Rectal smooth muscle tissue (tissue), 1 donor: ENCODE measurements at regions not wholly inside any gene's neighbourhood (a gene's known extent, or its start where the extent isn't known, plus 50 kb on each side); places are given as distances from the start of the nearest gene placed in this dataset.
"Not testable (repeated sequence)": the region's sequence is repeated elsewhere in the genome, so short reads cannot be mapped to it uniquely, and the experiment has no call there.

ENCODE experiments used
- H3K27ac ChIP-seq: one replicate; pipeline ENCODE4 v1.7.0; 2013; ENCODE audit warnings: low read depth, low read length, inconsistent platforms
- H3K27me3 ChIP-seq: one replicate; pipeline ENCODE4 v1.7.0; 2013; ENCODE audit warnings: low read length; ENCODE audit not compliant: control insufficient read depth, insufficient read depth
- H3K36me3 ChIP-seq: one replicate; pipeline ENCODE4 v1.7.0; 2013; ENCODE audit warnings: low read length; ENCODE audit not compliant: control insufficient read depth, insufficient read depth
- H3K4me1 ChIP-seq: one replicate; pipeline ENCODE4 v1.7.0; 2013; ENCODE audit warnings: low read length; ENCODE audit not compliant: control insufficient read depth, insufficient read depth
- H3K4me3 ChIP-seq: one replicate; pipeline ENCODE4 v1.7.0; 2013; ENCODE audit warnings: low read length
- H3K9ac ChIP-seq: one replicate; pipeline ENCODE4 v1.7.0; 2013; ENCODE audit warnings: low read length

GRCh38 chr12:88351146-88351545 lies 209.0 kb downstream of the TMTC3 start:
- H3K27me3 ChIP-seq = no peaks in the 10 kb centered on the region

GRCh38 chr12:88354691-88355090 lies 212.6 kb downstream of the TMTC3 start:
- Histone ChIP-seq H3K36me3 (no peaks in the 10 kb centered on the region), H3K4me1 (no peaks in the 10 kb centered on the region), H3K27me3 (no peaks in the 10 kb centered on the region), H3K27ac (no peak overlapping the region), H3K9ac (no peak overlapping the region), H3K4me3 (no peak overlapping the region)

More at GRCh38 chr12:88351146-88351545, 209.0 kb downstream of the TMTC3 start:
- no peak overlapping the region for H3K9ac ChIP-seq
- no peaks in the 10 kb centered on the region for H3K36me3 ChIP-seq
- no peak overlapping the region for H3K4me3 ChIP-seq
- no peak overlapping the region for H3K27ac ChIP-seq
- H3K4me1 ChIP-seq = no peaks in the 10 kb centered on the region

- H3K27ac ChIP-seq = no peak overlapping the region
- H3K9ac ChIP-seq = no peak overlapping the region
- no peaks in the 10 kb centered on the region for H3K36me3 ChIP-seq
- H3K4me3 ChIP-seq = no peak overlapping the region
- no peaks in the 10 kb centered on the region for H3K27me3 ChIP-seq
- peaks cover 3% of the 10 kb centered on the region for H3K4me1 ChIP-seq
Observed at GRCh38 chr12:88360343-88360742, 218.2 kb downstream of the TMTC3 start.

GRCh38 chr12:88361493-88361892 lies 218.8 kb downstream of the KITLG start:
- Histone ChIP-seq H3K4me3 (no peak overlapping the region), H3K4me1 (peaks cover 3% of the 10 kb centered on the region), H3K9ac (no peak overlapping the region), H3K27ac (no peak overlapping the region), H3K36me3 (no peaks in the 10 kb centered on the region), H3K27me3 (no peaks in the 10 kb centered on the region)

- no peaks in the 10 kb centered on the region for H3K27me3 ChIP-seq
- peaks cover 3% of the 10 kb centered on the region for H3K4me1 ChIP-seq
- H3K9ac ChIP-seq = no peak overlapping the region
Observed at GRCh38 chr12:88362439-88362838, 217.8 kb downstream of the KITLG start.

GRCh38 chr12:88365403-88365802 lies 214.9 kb downstream of the KITLG start:
- Histone ChIP-seq H3K4me1 (peaks cover 3% of the 10 kb centered on the region), H3K27ac (no peak overlapping the region), H3K27me3 (no peaks in the 10 kb centered on the region), H3K4me3 (no peak overlapping the region), H3K36me3 (no peaks in the 10 kb centered on the region), H3K9ac (no peak overlapping the region)

More at GRCh38 chr12:88362439-88362838, 217.8 kb downstream of the KITLG start:
- no peak overlapping the region for H3K4me3 ChIP-seq
- H3K27ac ChIP-seq = no peak overlapping the region
- no peaks in the 10 kb centered on the region for H3K36me3 ChIP-seq

GRCh38 chr12:88366101-88366500 lies 214.2 kb downstream of the KITLG start:
- Histone ChIP-seq H3K9ac (no peak overlapping the region), H3K36me3 (no peaks in the 10 kb centered on the region), H3K27ac (no peak overlapping the region), H3K27me3 (no peaks in the 10 kb centered on the region), H3K4me3 (no peak overlapping the region), H3K4me1 (peaks cover 3% of the 10 kb centered on the region)

GRCh38 chr12:88367231-88367630 lies 213.0 kb downstream of the KITLG start:
- H3K27ac ChIP-seq = no peak overlapping the region
- peaks cover 3% of the 10 kb centered on the region for H3K4me1 ChIP-seq
- H3K9ac ChIP-seq = no peak overlapping the region
- no peaks in the 10 kb centered on the region for H3K27me3 ChIP-seq
- no peaks in the 10 kb centered on the region for H3K36me3 ChIP-seq
- no peak overlapping the region for H3K4me3 ChIP-seq

- not testable (repeated sequence) for H3K27ac ChIP-seq, H3K9ac ChIP-seq, H3K36me3 ChIP-seq, H3K27me3 ChIP-seq, H3K4me3 ChIP-seq, H3K4me1 ChIP-seq
Observed at GRCh38 chr12:88368077-88368476, 212.2 kb downstream of the KITLG start.

GRCh38 chr12:88371416-88372183 lies 208.7 kb downstream of the KITLG start:
- Histone ChIP-seq H3K9ac (no peak overlapping the region), H3K4me1 (no peaks in the 10 kb centered on the region)

GRCh38 chr12:88375306-88376305 lies 204.7 kb downstream of the KITLG start:
- H3K27ac ChIP-seq = no peak overlapping the region
- H3K27me3 ChIP-seq = no peaks in the 10 kb centered on the region
- no peak overlapping the region for H3K4me3 ChIP-seq
- no peaks in the 10 kb centered on the region for H3K4me1 ChIP-seq
- H3K36me3 ChIP-seq = no peaks in the 10 kb centered on the region
- H3K9ac ChIP-seq = no peak overlapping the region

More at GRCh38 chr12:88371416-88372183, 208.7 kb downstream of the KITLG start:
- Histone ChIP-seq H3K36me3 (no peaks in the 10 kb centered on the region), H3K27ac (no peak overlapping the region), H3K27me3 (no peaks in the 10 kb centered on the region), H3K4me3 (no peak overlapping the region)

- Histone ChIP-seq H3K36me3 (no peaks in the 10 kb centered on the region), H3K9ac (no peak overlapping the region), H3K4me3 (no peak overlapping the region), H3K27me3 (no peaks in the 10 kb centered on the region), H3K27ac (no peak overlapping the region), H3K4me1 (no peaks in the 10 kb centered on the region)
Observed at GRCh38 chr12:88377973-88378372, 202.3 kb downstream of the KITLG start.
